ENCODE measurements at regions not wholly inside any gene's neighbourhood (a gene's known extent, or its start where the extent isn't known, plus 50 kb on each side); places are given as distances from the start of the nearest gene placed in this dataset.

DNA sequence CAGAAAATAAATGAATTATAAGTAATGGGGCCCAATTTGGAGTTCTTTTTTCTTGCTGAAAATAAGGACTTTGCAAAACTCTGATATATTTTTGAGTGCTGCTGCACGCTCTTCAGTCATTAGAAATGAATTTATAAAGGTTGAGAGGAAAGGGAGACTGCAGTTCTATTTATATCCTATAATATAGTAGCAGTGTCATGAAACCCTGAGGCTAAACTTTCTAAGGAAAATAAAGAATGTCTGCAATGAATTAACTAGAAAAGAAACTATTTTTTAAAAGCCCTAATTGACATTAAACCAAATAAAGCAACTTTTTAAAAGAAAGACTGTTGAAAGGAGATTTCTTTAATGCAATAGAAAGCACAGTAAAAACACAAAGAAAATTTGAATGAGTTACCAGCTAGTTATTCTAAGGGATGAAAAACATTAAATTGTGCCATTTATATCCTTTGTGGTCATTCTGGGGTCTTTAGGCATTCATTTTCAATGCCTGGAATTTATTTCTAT is 1072.8 kb upstream of the TMEFF2 start:
- H3K4me1 ChIP-seq (replicated peaks; ENCODE audit: insufficient read depth), result no peaks in the 10 kb centered on the region
- H3K79me2 ChIP-seq (ENCODE audit: low read depth), result no peaks in the 10 kb centered on the region
- H4K20me1 ChIP-seq (ENCODE audit: insufficient read depth), result no peaks in the 10 kb centered on the region
- no peaks in the 10 kb centered on the region for H3K36me3 ChIP-seq (ENCODE audit: low read depth)
- POLR2A ChIA-PET (ENCODE audit: unreplicated experiment), result no interaction called here
- no peak overlapping the region for H3K4me3 ChIP-seq
- no peak overlapping the region for H3K4me2 ChIP-seq
- H3K27ac ChIP-seq, result no peak overlapping the region
- H3F3A ChIP-seq (ENCODE audit: insufficient read depth, low read depth), result no peaks in the 10 kb centered on the region
- intact Hi-C loops (cut with micrococcal nuclease; ENCODE audit: unreplicated experiment), result no loop called here
- TF ChIP-seq, protein P1, sequence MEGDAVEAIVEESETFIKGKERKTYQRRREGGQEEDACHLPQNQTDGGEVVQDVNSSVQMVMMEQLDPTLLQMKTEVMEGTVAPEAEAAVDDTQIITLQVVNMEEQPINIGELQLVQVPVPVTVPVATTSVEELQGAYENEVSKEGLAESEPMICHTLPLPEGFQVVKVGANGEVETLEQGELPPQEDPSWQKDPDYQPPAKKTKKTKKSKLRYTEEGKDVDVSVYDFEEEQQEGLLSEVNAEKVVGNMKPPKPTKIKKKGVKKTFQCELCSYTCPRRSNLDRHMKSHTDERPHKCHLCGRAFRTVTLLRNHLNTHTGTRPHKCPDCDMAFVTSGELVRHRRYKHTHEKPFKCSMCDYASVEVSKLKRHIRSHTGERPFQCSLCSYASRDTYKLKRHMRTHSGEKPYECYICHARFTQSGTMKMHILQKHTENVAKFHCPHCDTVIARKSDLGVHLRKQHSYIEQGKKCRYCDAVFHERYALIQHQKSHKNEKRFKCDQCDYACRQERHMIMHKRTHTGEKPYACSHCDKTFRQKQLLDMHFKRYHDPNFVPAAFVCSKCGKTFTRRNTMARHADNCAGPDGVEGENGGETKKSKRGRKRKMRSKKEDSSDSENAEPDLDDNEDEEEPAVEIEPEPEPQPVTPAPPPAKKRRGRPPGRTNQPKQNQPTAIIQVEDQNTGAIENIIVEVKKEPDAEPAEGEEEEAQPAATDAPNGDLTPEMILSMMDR (conservative IDR thresholded peaks at IDR 0.05), result no peak
- TF ChIP-seq EZH2 (IDR thresholded peaks at IDR 0.05; ENCODE audit: low read depth), result no peak
- H2AFZ ChIP-seq, result no peak overlapping the region
- H3K9me2 ChIP-seq (ENCODE audit: insufficient read depth), result no peaks in the 10 kb centered on the region
- DNase-seq, result no peak
- no TSS peak for BruUV-seq (replicated peaks)
- CTCF ChIA-PET, result no interaction called here
- H3K9me3 ChIP-seq (ENCODE audit: insufficient read depth, low read depth), result no peaks in the 10 kb centered on the region
- H3K27me3 ChIP-seq (ENCODE audit: insufficient read depth, low read depth), result no peaks in the 10 kb centered on the region

DNA sequence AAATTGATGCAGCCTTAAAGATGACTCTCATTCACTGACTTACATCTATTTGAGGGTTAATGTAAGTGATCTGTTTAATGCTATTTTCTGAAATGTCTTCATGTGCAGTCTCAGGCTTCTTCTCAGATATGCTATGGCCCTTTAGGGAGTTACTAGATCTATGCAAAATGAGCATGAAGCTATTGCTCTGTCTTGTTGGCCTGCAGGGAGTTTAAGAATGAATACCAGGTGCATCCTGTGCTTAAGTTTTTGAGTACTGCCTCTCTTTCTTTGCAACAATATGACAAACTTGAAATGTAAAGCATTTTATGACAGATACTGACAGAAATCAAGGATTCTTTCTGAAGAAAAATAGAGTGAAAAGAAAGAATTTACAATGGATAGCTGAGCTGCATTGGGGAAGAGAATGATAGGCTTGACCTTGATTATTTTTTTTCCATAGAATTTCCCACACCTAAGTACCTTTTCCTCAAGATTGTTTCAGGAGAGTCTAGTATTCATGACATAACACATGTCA is 1058.3 kb upstream of the TMEFF2 start:
- no peaks in the 10 kb centered on the region for H3K36me3 ChIP-seq (ENCODE audit: low read depth)
- POLR2A ChIA-PET (ENCODE audit: unreplicated experiment), result no interaction called here
- H4K20me1 ChIP-seq (ENCODE audit: insufficient read depth), result no peaks in the 10 kb centered on the region
- H3K4me1 ChIP-seq (replicated peaks; ENCODE audit: insufficient read depth), result no peaks in the 10 kb centered on the region
- H3K79me2 ChIP-seq (ENCODE audit: low read depth), result no peaks in the 10 kb centered on the region
- no peak for TF ChIP-seq EZH2 (IDR thresholded peaks at IDR 0.05; ENCODE audit: low read depth)
- TF ChIP-seq, protein P1 (conservative IDR thresholded peaks at IDR 0.05), result no peak
- H3K27ac ChIP-seq, result no peak overlapping the region
- H3K4me2 ChIP-seq, result no peak overlapping the region
- no peak for DNase-seq
- CTCF ChIA-PET, result no interaction called here
- no peak overlapping the region for H3K4me3 ChIP-seq
- no peaks in the 10 kb centered on the region for H3F3A ChIP-seq (ENCODE audit: insufficient read depth, low read depth)
- no TSS peak for BruUV-seq (replicated peaks)
- H3K9me3 ChIP-seq (ENCODE audit: insufficient read depth, low read depth), result no peaks in the 10 kb centered on the region
- H3K27me3 ChIP-seq (ENCODE audit: insufficient read depth, low read depth), result no peaks in the 10 kb centered on the region
- H2AFZ ChIP-seq, result no peak overlapping the region
- H3K9me2 ChIP-seq (ENCODE audit: insufficient read depth), result no peaks in the 10 kb centered on the region
- intact Hi-C loops (cut with micrococcal nuclease; ENCODE audit: unreplicated experiment), result no loop called here

DNA sequence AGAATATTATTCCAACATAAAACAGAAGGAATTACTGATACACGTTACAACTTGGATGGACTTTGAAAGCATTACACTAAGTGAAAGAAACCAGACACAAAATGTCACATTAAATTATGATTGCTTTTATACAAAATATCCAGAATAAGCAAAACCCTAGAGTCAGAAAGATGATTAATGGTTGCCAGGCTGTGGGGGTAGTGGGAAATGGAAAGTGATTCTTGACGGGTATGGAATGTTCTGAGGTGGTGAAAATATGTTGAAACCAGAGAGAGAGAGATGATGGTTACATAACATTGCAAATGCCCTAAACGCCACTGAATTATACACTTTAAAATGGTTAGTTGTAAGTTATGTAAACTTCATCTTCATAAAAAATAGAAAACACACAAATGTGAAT is 1057.2 kb upstream of the TMEFF2 start:
- no peaks in the 10 kb centered on the region for H3F3A ChIP-seq (ENCODE audit: insufficient read depth, low read depth)
- TF ChIP-seq, protein P1 (conservative IDR thresholded peaks at IDR 0.05), result no peak
- no peak for TF ChIP-seq EZH2 (IDR thresholded peaks at IDR 0.05; ENCODE audit: low read depth)
- no peaks in the 10 kb centered on the region for H3K27me3 ChIP-seq (ENCODE audit: insufficient read depth, low read depth)
- H3K4me3 ChIP-seq, result no peak overlapping the region
- no peaks in the 10 kb centered on the region for H3K36me3 ChIP-seq (ENCODE audit: low read depth)
- H3K27ac ChIP-seq, result no peak overlapping the region
- DNase-seq, result no peak
- intact Hi-C loops (cut with micrococcal nuclease; ENCODE audit: unreplicated experiment), result no loop called here
- no peaks in the 10 kb centered on the region for H3K4me1 ChIP-seq (replicated peaks; ENCODE audit: insufficient read depth)
- no peaks in the 10 kb centered on the region for H4K20me1 ChIP-seq (ENCODE audit: insufficient read depth)
- H3K9me2 ChIP-seq (ENCODE audit: insufficient read depth), result no peaks in the 10 kb centered on the region
- H3K9me3 ChIP-seq (ENCODE audit: insufficient read depth, low read depth), result no peaks in the 10 kb centered on the region
- BruUV-seq (replicated peaks), result no TSS peak
- ChIA-PET POLR2A (ENCODE audit: unreplicated experiment) (no interaction called here), CTCF (no interaction called here)
- no peak overlapping the region for H2AFZ ChIP-seq
- no peaks in the 10 kb centered on the region for H3K79me2 ChIP-seq (ENCODE audit: low read depth)
- H3K4me2 ChIP-seq, result no peak overlapping the region

All from PC-9 (cell line).